H9 (cell line): ENCODE measurements at regions not wholly inside any gene's neighbourhood (a gene's known extent, or its start where the extent isn't known, plus 50 kb on each side); places are given as distances from the start of the nearest gene placed in this dataset.

ENCODE experiments used
- DNase-seq: peaks from one replicate; pipeline ENCODE4 v3.0.0-alpha.2; 2017
- H2AFZ ChIP-seq: one replicate; pipeline ENCODE4 v1.6.1; 2013; ENCODE audit warnings: mild to moderate bottlenecking, low read length, control low read depth, moderate library complexity
- H2AK5ac ChIP-seq: 2 replicates; pipeline ENCODE4 v1.6.1; 2013; ENCODE audit warnings: low read length, control low read depth, mixed read lengths; ENCODE audit not compliant: insufficient read length
- H2BK120ac ChIP-seq: one replicate; pipeline ENCODE4 v1.6.1; 2013; ENCODE audit warnings: low read depth, mild to moderate bottlenecking, low read length, control low read depth, inconsistent platforms; ENCODE audit not compliant: poor library complexity, severe bottlenecking
- H2BK12ac ChIP-seq: 2 replicates; pipeline ENCODE4 v1.6.1; 2013; ENCODE audit warnings: low read length, control low read depth, mixed read lengths, low read depth; ENCODE audit not compliant: insufficient read length
- H2BK15ac ChIP-seq: 2 replicates; pipeline ENCODE4 v1.6.1; 2013; ENCODE audit warnings: low read depth, low read length, control low read depth
- H2BK20ac ChIP-seq: one replicate; pipeline ENCODE4 v1.6.1; 2013; ENCODE audit warnings: low read depth, mild to moderate bottlenecking, low read length, control low read depth, inconsistent platforms; ENCODE audit not compliant: poor library complexity, severe bottlenecking
- H2BK5ac ChIP-seq: 2 replicates; pipeline ENCODE4 v1.6.1; 2013; ENCODE audit warnings: low read length, control low read depth, mixed read lengths; ENCODE audit not compliant: insufficient read length
- H3K14ac ChIP-seq: 2 replicates; pipeline ENCODE4 v1.6.1; 2013; ENCODE audit warnings: low read length, control low read depth; ENCODE audit not compliant: insufficient read depth
- H3K18ac ChIP-seq: 2 replicates; pipeline ENCODE4 v1.6.1; 2013; ENCODE audit warnings: low read depth, mild to moderate bottlenecking, mixed read lengths, low read length, control low read depth; ENCODE audit not compliant: insufficient read length
- H3K23ac ChIP-seq: 2 replicates; pipeline ENCODE4 v1.6.1; 2013; ENCODE audit warnings: low read length, control low read depth, mixed read lengths, low read depth; ENCODE audit not compliant: insufficient read length
- H3K23me2 ChIP-seq: 2 replicates; pipeline ENCODE4 v1.6.1; 2013; ENCODE audit warnings: low read depth, mild to moderate bottlenecking, mixed read lengths, low read length, control low read depth; ENCODE audit not compliant: insufficient read length, poor library complexity, severe bottlenecking
- H3K27ac ChIP-seq: 2 replicates; pipeline ENCODE4 v1.5.1; 2013; ENCODE audit warnings: low read length, control low read depth, mixed read lengths, low read depth; ENCODE audit not compliant: insufficient read length
- H3K27me3 ChIP-seq: 2 replicates; pipeline ENCODE4 v1.6.1; 2013; ENCODE audit warnings: low read length, control low read depth, inconsistent platforms; ENCODE audit not compliant: insufficient read depth
- H3K4ac ChIP-seq: 2 replicates; pipeline ENCODE4 v1.6.1; 2013; ENCODE audit warnings: low read depth, mild to moderate bottlenecking, control low read depth, inconsistent platforms, low read length, moderate library complexity
- H3K4me1 ChIP-seq: 2 replicates; pipeline ENCODE4 v1.6.1; 2013; ENCODE audit warnings: low read length, control low read depth, inconsistent platforms; ENCODE audit not compliant: insufficient read depth
- H3K4me2 ChIP-seq: 2 replicates; pipeline ENCODE4 v1.6.1; 2013; ENCODE audit warnings: low read length, control low read depth, mixed read lengths; ENCODE audit not compliant: insufficient read length, insufficient read depth
- H3K56ac ChIP-seq: 2 replicates; pipeline ENCODE4 v1.6.1; 2013; ENCODE audit warnings: low read depth, mild to moderate bottlenecking, mixed read lengths, low read length, control low read depth; ENCODE audit not compliant: insufficient read length
- H3K79me1 ChIP-seq: 2 replicates; pipeline ENCODE4 v1.6.1; 2013; ENCODE audit warnings: low read depth, mild to moderate bottlenecking, moderate library complexity, low read length, control low read depth, inconsistent platforms; ENCODE audit not compliant: insufficient read depth, poor library complexity, severe bottlenecking
- H3K79me2 ChIP-seq: 2 replicates; pipeline ENCODE4 v1.6.1; 2013; ENCODE audit warnings: low read length, control low read depth, inconsistent platforms; ENCODE audit not compliant: insufficient read depth
- H3K9ac ChIP-seq: 2 replicates; pipeline ENCODE4 v1.6.1; 2013; ENCODE audit warnings: low read length, control low read depth, mixed read lengths; ENCODE audit not compliant: insufficient read length; ENCODE audit errors: extremely low read depth
- H3K9me3 ChIP-seq: one replicate; pipeline ENCODE4 v1.6.1; 2013; ENCODE audit warnings: low read depth, low read length, inconsistent platforms; ENCODE audit not compliant: control insufficient read depth
- H3T11ph ChIP-seq: one replicate; pipeline ENCODE4 v1.6.1; 2013; ENCODE audit warnings: mild to moderate bottlenecking, low read length, control low read depth, inconsistent platforms
- H4K20me1 ChIP-seq: one replicate; pipeline ENCODE4 v1.6.1; 2013; ENCODE audit not compliant: control insufficient read depth, insufficient read length, insufficient read depth
- H4K5ac ChIP-seq: 2 replicates; pipeline ENCODE4 v1.6.1; 2013; ENCODE audit warnings: low read depth, mild to moderate bottlenecking, mixed read lengths, low read length, control low read depth; ENCODE audit not compliant: insufficient read length
- H4K8ac ChIP-seq: replicated peaks from 2 replicates; pipeline ENCODE4 v1.6.1; 2013; ENCODE audit warnings: low read length, control low read depth, mixed read lengths, low read depth; ENCODE audit not compliant: insufficient read length
- H4K91ac ChIP-seq: 2 replicates; pipeline ENCODE4 v1.6.1; 2013; ENCODE audit warnings: low read depth, mild to moderate bottlenecking, moderate library complexity, mixed read lengths, low read length, control low read depth; ENCODE audit not compliant: insufficient read length
- H3K27ac Mint-ChIP-seq, 3 experiments: 2 replicates in 2 of 3; 3 replicates in 1 of 3; pipeline ENCODE4 v1.8.0; 2020 to 2021; ENCODE audit warnings: mixed read lengths in 3 of 3, mild to moderate bottlenecking in 1 of 3, moderate library complexity in 1 of 3
- H3K27me3 Mint-ChIP-seq: 2 replicates; pipeline ENCODE4 v1.8.0; 2021; ENCODE audit warnings: low read depth, mild to moderate bottlenecking, moderate library complexity, mixed read lengths
- H3K36me3 Mint-ChIP-seq, 3 experiments: 2 replicates in 2 of 3; 3 replicates in 1 of 3; pipeline ENCODE4 v1.8.0; 2020 to 2021; ENCODE audit warnings: low read depth in 3 of 3, mixed read lengths in 3 of 3; ENCODE audit not compliant: insufficient read depth in 1 of 3
- H3K4me1 Mint-ChIP-seq, 2 experiments: 2 replicates each; pipeline ENCODE4 v1.8.0; 2020; ENCODE audit warnings: mixed read lengths in 2 of 2
- H3K4me3 Mint-ChIP-seq, 2 experiments: 2 replicates in 1 of 2; 3 replicates in 1 of 2; pipeline ENCODE4 v1.8.0; 2020 to 2021; ENCODE audit warnings: mild to moderate bottlenecking in 2 of 2, mixed read lengths in 2 of 2, moderate library complexity in 1 of 2
- H3K9me3 Mint-ChIP-seq, 2 experiments: 2 replicates in 1 of 2; 3 replicates in 1 of 2; pipeline ENCODE4 v1.8.0; 2020; ENCODE audit warnings: mild to moderate bottlenecking in 2 of 2, mixed read lengths in 2 of 2, moderate library complexity in 1 of 2
- WGBS: extraction: QIAGEN DNeasy Blood & Tissue Kit; methylation state at CpG from one replicate; pipeline ENCODE4 v1.1.7; 2013; ENCODE audit warnings: missing lambda C conversion rate, low lambda C conversion rate, mixed read lengths; ENCODE audit not compliant: insufficient read length; ENCODE audit errors: extremely low coverage; 5-methylcytosine and 5-hydroxymethylcytosine counted together
- TF ChIP-seq, protein P1 (sequence below): fragments of 200-600 bp; sonication (generic); conservative IDR thresholded peaks from 3 replicates; pipeline ENCODE4 v1.8.0; 2021; ENCODE audit warnings: antibody characterized with exemption, mild to moderate bottlenecking

- no peak overlapping the region for H2BK120ac ChIP-seq
- no peaks in the 10 kb centered on the region for H3K79me1 ChIP-seq
- Mint-ChIP-seq H3K4me3 (no peak overlapping the region), H3K36me3 (no peaks in the 10 kb centered on the region), H3K4me1 (peaks cover 0 to 9% of the 10 kb centered on the region in 2 experiments; a peak in 2 of 4 replicates), H3K27ac (no peak overlapping the region), H3K9me3 (no peaks in the 10 kb centered on the region), H3K27me3 (no peaks in the 10 kb centered on the region)
- H3K9me3 ChIP-seq, result no peaks in the 10 kb centered on the region
- H3K9ac ChIP-seq, result no peak overlapping the region
- H3K18ac ChIP-seq, result no peak overlapping the region
- H2BK20ac ChIP-seq, result no peak overlapping the region
- H3K27ac ChIP-seq, result no peak overlapping the region
- H3K23me2 ChIP-seq, result no peaks in the 10 kb centered on the region
- H3K4me2 ChIP-seq, result no peak overlapping the region
- no peak overlapping the region for H2BK5ac ChIP-seq
- H3T11ph ChIP-seq, result no peak overlapping the region
- no peak overlapping the region for H4K5ac ChIP-seq
- H3K56ac ChIP-seq, result no peak overlapping the region
- no peak overlapping the region for H2BK15ac ChIP-seq
- H4K91ac ChIP-seq, result no peak overlapping the region
- no peaks in the 10 kb centered on the region for H3K79me2 ChIP-seq
- H4K8ac ChIP-seq, result no peak overlapping the region
- H3K4me1 ChIP-seq, result no peaks in the 10 kb centered on the region
- TF ChIP-seq, protein P1, sequence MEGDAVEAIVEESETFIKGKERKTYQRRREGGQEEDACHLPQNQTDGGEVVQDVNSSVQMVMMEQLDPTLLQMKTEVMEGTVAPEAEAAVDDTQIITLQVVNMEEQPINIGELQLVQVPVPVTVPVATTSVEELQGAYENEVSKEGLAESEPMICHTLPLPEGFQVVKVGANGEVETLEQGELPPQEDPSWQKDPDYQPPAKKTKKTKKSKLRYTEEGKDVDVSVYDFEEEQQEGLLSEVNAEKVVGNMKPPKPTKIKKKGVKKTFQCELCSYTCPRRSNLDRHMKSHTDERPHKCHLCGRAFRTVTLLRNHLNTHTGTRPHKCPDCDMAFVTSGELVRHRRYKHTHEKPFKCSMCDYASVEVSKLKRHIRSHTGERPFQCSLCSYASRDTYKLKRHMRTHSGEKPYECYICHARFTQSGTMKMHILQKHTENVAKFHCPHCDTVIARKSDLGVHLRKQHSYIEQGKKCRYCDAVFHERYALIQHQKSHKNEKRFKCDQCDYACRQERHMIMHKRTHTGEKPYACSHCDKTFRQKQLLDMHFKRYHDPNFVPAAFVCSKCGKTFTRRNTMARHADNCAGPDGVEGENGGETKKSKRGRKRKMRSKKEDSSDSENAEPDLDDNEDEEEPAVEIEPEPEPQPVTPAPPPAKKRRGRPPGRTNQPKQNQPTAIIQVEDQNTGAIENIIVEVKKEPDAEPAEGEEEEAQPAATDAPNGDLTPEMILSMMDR, result no peak
- H4K20me1 ChIP-seq, result no peaks in the 10 kb centered on the region
- no peak overlapping the region for H3K14ac ChIP-seq
- H3K23ac ChIP-seq, result no peak overlapping the region
- H2AFZ ChIP-seq, result no peak overlapping the region
- DNase-seq, result no peak
- H2BK12ac ChIP-seq, result no peak overlapping the region
- no CpG with 5 or more reads among the region's 13 CpGs for WGBS
- no peak overlapping the region for H2AK5ac ChIP-seq
- H3K4ac ChIP-seq, result no peak overlapping the region
- no peaks in the 10 kb centered on the region for H3K27me3 ChIP-seq
Measured at GRCh38 chr17:70668938-70669778, 499.8 kb downstream of the KCNJ2 start.
